Psoas muscle (tissue), 7 donors: ENCODE measurements at regions not wholly inside any gene's neighbourhood (a gene's known extent, or its start where the extent isn't known, plus 50 kb on each side); places are given as distances from the start of the nearest gene placed in this dataset.

Experiments
- ATAC-seq, 4 donors: fragments of 200-7000 bp; cut with Tn5 transposase; one replicate each; pipeline ENCODE4 v1.9.1; 2020; ENCODE audit warnings: moderate library complexity in 3 of 4, mild to moderate bottlenecking in 2 of 4
- DNase-seq, 2 donors: peaks; one replicate each; pipeline ENCODE4 v3.0.0-alpha.2; 2020
- H3K27ac ChIP-seq: fragments of 200-600 bp; one replicate; pipeline ENCODE4 v1.8.0; 2022
- H3K27me3 ChIP-seq, 3 donors: fragments of 200-600 bp in 1 of 3; one replicate each; pipeline versions ENCODE4 v1.6.1 to v1.8.0; 2013 to 2022; ENCODE audit warnings: low read length in 2 of 3, mild to moderate bottlenecking in 2 of 3, moderate library complexity in 1 of 3; ENCODE audit not compliant: insufficient read depth in 3 of 3
- H3K36me3 ChIP-seq, 2 donors: fragments of 200-600 bp in 1 of 2; one replicate each; pipeline versions ENCODE4 v1.6.1 to v1.8.0; 2013 to 2022; ENCODE audit warnings: low read depth in 1 of 2, mild to moderate bottlenecking in 1 of 2, moderate library complexity in 1 of 2; ENCODE audit not compliant: insufficient read depth in 1 of 2
- H3K4me1 ChIP-seq: fragments of 200-600 bp; one replicate; pipeline ENCODE4 v1.8.0; 2022
- H3K4me3 ChIP-seq: fragments of 200-600 bp; one replicate; pipeline ENCODE4 v1.8.0; 2022; ENCODE audit warnings: mild to moderate bottlenecking
- H3K9me3 ChIP-seq: fragments of 200-600 bp; one replicate; pipeline ENCODE4 v1.8.0; 2022
- CTCF ChIP-seq: fragments of 200-600 bp; IDR thresholded peaks from one replicate; pipeline ENCODE4 v1.8.0; 2022; ENCODE audit warnings: antibody characterized with exemption
- WGBS, 3 donors: extraction: QIAGEN DNeasy Blood & Tissue Kit; methylation state at CpG; one replicate each; pipeline versions ENCODE4 v1.1.6 to v1.1.7; 2013; 5-methylcytosine and 5-hydroxymethylcytosine counted together
- intact Hi-C, 2 donors: fragments of 100-400 bp; cut with DNase I; formaldehyde crosslinking; loops; one replicate each; pipeline versions ENCODE4 v1.11.0 to v1.14.2; 2022
- donor health status: healthy with polysubstance abuse.
- donor health status: DM: no; HTN: no; CAD: no; lungs with moderate emphysema.
- donor health status: Bipolar disorder and iron deficiency.
- donor health status: healthy.
- donor health status: DM: yes; HTN: yes; CAD: no.
- donor health status: DM: no; HTN: no; CAD: no.
- donor health status: DM: yes; HTN: yes; CAD: no.

- H3K9me3 ChIP-seq = peaks cover 5% of the 10 kb centered on the region
- TF ChIP-seq CTCF = no peak
- DNase-seq (no peak), ATAC-seq (no peak)
- no peaks in the 10 kb centered on the region for H3K4me1 ChIP-seq
- H3K36me3 ChIP-seq = no peaks in the 10 kb centered on the region
- WGBS, 3 donors = 89 to 96% (median 91%) methylated on average over 1 of the region's 1 CpG
- intact Hi-C loops = no loop called here
- H3K4me3 ChIP-seq = no peak overlapping the region
- no peak overlapping the region for H3K27ac ChIP-seq
- no peaks in the 10 kb centered on the region for H3K27me3 ChIP-seq
These were observed 618.2 kb downstream of the BRINP3 start for GRCh38 chr1:189859385-189859977.

DNA sequence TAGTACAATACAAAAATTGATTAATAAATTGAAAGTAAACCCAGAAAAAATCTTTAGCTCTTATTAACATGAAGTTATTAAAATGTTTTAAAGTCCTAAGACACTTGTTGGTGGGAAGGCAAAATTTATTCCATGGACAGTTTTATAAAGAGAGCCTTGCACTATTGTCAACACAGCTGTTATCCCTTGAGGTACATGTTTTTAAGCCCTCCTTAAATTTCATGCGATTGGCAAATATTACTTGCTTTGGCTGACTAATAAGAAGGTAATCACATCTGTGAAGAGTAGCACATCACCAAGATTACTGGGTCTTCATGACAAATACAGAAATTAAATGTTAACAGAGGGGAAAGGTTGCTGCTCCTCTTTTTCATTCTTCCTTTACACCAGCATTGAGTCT, 611.1 kb downstream of the BRINP3 start:
- TF ChIP-seq CTCF = no peak
- Histone ChIP-seq H3K27ac (no peak overlapping the region), H3K4me1 (no peaks in the 10 kb centered on the region), H3K27me3 (no peaks in the 10 kb centered on the region), H3K36me3 (no peaks in the 10 kb centered on the region), H3K9me3 (no peaks in the 10 kb centered on the region), H3K4me3 (no peak overlapping the region)
- WGBS, 3 donors = 14 to 20% (median 18%) methylated on average over 1 of the region's 1 CpG
- no peak for ATAC-seq
- intact Hi-C loops = no loop called here
- no peak for DNase-seq

GRCh38 chr1:189868021-189868420, 609.6 kb downstream of the BRINP3 start:
- Histone ChIP-seq H3K9me3 (no peaks in the 10 kb centered on the region), H3K27me3 (no peaks in the 10 kb centered on the region), H3K36me3 (no peaks in the 10 kb centered on the region), H3K4me1 (no peaks in the 10 kb centered on the region), H3K4me3 (no peak overlapping the region), H3K27ac (no peak overlapping the region)
- intact Hi-C loops = no loop called here
- TF ChIP-seq CTCF = no peak
- DNase-seq = no peak
- ATAC-seq = no peak
- WGBS, 3 donors = 36 to 58% (median 41%) methylated on average over 4 of the region's 4 CpGs

DNA sequence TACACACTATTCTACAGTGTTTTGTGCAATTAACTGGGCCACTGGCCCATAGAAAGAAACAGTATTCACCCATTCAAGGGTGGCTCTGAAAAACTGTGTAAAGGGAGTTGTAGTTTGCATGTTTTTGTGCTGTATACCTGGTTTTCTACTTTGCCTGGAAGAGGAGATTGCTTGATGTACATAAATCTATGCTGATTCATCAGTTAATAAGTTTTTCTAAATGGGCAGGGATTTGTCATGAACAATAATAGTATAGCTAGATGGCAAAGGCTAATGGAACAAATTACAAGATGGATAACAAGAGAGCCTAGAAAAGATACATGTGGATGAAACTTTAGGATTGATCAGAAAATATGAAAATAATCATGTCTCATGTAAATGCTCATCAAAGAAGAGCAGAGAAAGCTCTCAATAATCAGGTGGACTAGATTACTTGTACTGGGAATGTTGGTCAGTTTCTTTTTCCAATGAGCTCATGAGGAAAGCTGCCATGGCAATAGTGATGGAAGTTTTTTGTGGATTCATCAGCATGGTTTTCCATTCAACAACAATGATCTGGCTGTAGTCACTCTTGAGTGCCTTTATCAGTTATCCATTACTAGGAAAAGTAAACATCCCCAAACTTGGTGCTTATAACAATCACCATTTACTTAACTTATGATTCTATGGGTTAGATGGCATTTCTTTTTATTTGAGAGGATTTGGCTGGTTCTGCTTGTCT, 602.8 kb downstream of the BRINP3 start:
- no peak for ATAC-seq
- TF ChIP-seq CTCF = no peak
- H3K27ac ChIP-seq = no peak overlapping the region
- H3K36me3 ChIP-seq = no peaks in the 10 kb centered on the region
- no peak for DNase-seq
- intact Hi-C loops = no loop called here
- no peaks in the 10 kb centered on the region for H3K4me1 ChIP-seq
- no peaks in the 10 kb centered on the region for H3K27me3 ChIP-seq
- no peaks in the 10 kb centered on the region for H3K9me3 ChIP-seq
- H3K4me3 ChIP-seq = no peak overlapping the region

DNA sequence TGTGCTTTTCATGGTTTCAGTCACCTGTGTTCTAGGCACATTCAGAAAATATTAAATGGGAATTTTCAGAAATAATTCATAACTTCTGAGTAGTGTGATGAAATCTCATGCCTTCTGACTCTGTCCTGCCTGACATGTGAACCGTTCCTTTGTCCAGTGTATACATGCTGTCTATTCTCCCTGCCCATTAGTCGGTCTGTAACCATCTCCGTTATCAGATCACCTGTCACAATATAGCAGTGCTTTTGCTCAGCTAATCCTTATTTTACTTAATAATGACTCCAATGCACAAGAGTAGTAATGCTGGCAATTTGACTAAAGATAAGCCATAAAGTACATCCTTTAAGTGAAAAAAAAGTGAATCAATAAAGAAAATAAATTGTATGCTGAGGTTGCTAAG, 597.5 kb downstream of the BRINP3 start:
- Histone ChIP-seq H3K27me3 (no peaks in the 10 kb centered on the region), H3K4me3 (no peak overlapping the region), H3K9me3 (no peaks in the 10 kb centered on the region), H3K27ac (no peak overlapping the region), H3K4me1 (no peaks in the 10 kb centered on the region), H3K36me3 (no peaks in the 10 kb centered on the region)
- intact Hi-C loops = no loop called here
- ATAC-seq (no peak), DNase-seq (no peak)
- no peak for TF ChIP-seq CTCF
- WGBS, 3 donors = 76 to 79% (median 78%) methylated on average over 3 of the region's 3 CpGs
